ENCODE measurements at regions not wholly inside any gene's neighbourhood (a gene's known extent, or its start where the extent isn't known, plus 50 kb on each side); places are given as distances from the start of the nearest gene placed in this dataset.

- FAIRE-seq (no peak), ATAC-seq (no peak), DNase-seq (ENCODE audit: low read depth in 1 of 2, low spot score in 1 of 2) (no peak)
- ChIA-PET POLR2A (no interaction called here), CTCF (no interaction called here)
- Histone ChIP-seq H3K4me3 (no peak overlapping the region), H3K27ac (no peak overlapping the region), H3K9me3 (no peaks in the 10 kb centered on the region), H3K4me2 (no peak overlapping the region), H3K4me1 (peaks cover 7% of the 10 kb centered on the region; the same call in 1 of the 3 replicates)
- TF ChIP-seq RCOR1 (IDR thresholded peaks at IDR 0.05; ENCODE audit: low read depth, low read length): no peak
- TF ChIP-seq EHF (CRISPR knock-in tag; IDR thresholded peaks at IDR 0.05): no peak
- no peak for TF ChIP-seq CBX8 (IDR thresholded peaks at IDR 0.05)
- TF ChIP-seq KDM5A (IDR thresholded peaks at IDR 0.05): no peak
- TF ChIP-seq POLR2AphosphoS2 (conservative IDR thresholded peaks at IDR 0.05; ENCODE audit: low read length): no peak
- TF ChIP-seq KDM1A (IDR thresholded peaks at IDR 0.05; ENCODE audit: low read depth): no peak
- TF ChIP-seq RARB (CRISPR knock-in tag; IDR thresholded peaks at IDR 0.05): no peak
- TF ChIP-seq HEYL (CRISPR knock-in tag; IDR thresholded peaks at IDR 0.05): no peak
- TF ChIP-seq NPAS2 (CRISPR knock-in tag; IDR thresholded peaks at IDR 0.05; ENCODE audit: borderline replicate concordance): no peak
- no peak for TF ChIP-seq MAFK (IDR thresholded peaks at IDR 0.05; ENCODE audit: partially characterized antibody)
- TF ChIP-seq JUN (IDR thresholded peaks at IDR 0.05): no peak
- TF ChIP-seq CHD2 (IDR thresholded peaks at IDR 0.05; ENCODE audit: low read length, partially characterized antibody): no peak
- WGBS (ENCODE audit: missing lambda C conversion rate): 32% methylated on average over 1 of the region's 1 CpG
Measured at GRCh38 chr13:97573011-97573410, 139.0 kb downstream of the RAP2A start.

GRCh38 chr13:97574926-97575325 lies 141.0 kb downstream of the RAP2A start:
- H3K4me3 ChIP-seq: no peak overlapping the region
- no peak overlapping the region for H3K4me2 ChIP-seq
- ChIA-PET POLR2A (no interaction called here), CTCF (interaction anchor here (0.6 kb wide), 1 partner anchor 262 kb away, joined by 3 read pairs; no protein-coding TSS in a partner anchor)
- ATAC-seq (peak in 1 of 2 experiments; percentile 77; a peak in 3 of 6 replicates), FAIRE-seq (no peak), DNase-seq (ENCODE audit: low read depth in 1 of 2, low spot score in 1 of 2) (peak in 1 of 2 experiments; percentile 32)
- 39% methylated on average over 5 of the region's 5 CpGs for WGBS (ENCODE audit: missing lambda C conversion rate)
- peak; percentile 15 to 47; a peak in 2 of 5 replicates for TF ChIP-seq RAD21 (conservative IDR thresholded peaks at IDR 0.05 in 1 of 2, IDR thresholded peaks at IDR 0.05 in 1 of 2)
- no peak for TF ChIP-seq HOXB13 (CRISPR knock-in tag; IDR thresholded peaks at IDR 0.05; ENCODE audit: low read depth)
- no peak for TF ChIP-seq MAFK (IDR thresholded peaks at IDR 0.05; ENCODE audit: partially characterized antibody)
- no peak for TF ChIP-seq HES2 (IDR thresholded peaks at IDR 0.05)
- no peaks in the 10 kb centered on the region for H3K9me3 ChIP-seq
- no peak overlapping the region for H3K27ac ChIP-seq
- no peaks in the 10 kb centered on the region for H3K4me1 ChIP-seq

GRCh38 chr13:97577026-97577425 lies 143.1 kb downstream of the RAP2A start:
- CTCF ChIA-PET: no interaction called here

More at GRCh38 chr13:97577026-97577425, 143.1 kb downstream of the RAP2A start:
- Histone ChIP-seq H3K27ac (no peak overlapping the region), H3K4me3 (no peak overlapping the region), H3K9me3 (no peaks in the 10 kb centered on the region), H3K4me2 (no peak overlapping the region), H3K4me1 (no peaks in the 10 kb centered on the region)
- FAIRE-seq (no peak), DNase-seq (ENCODE audit: low read depth in 1 of 2, low spot score in 1 of 2) (no peak), ATAC-seq (no peak)
- POLR2A ChIA-PET: no interaction called here
- 18% methylated on average over 2 of the region's 2 CpGs for WGBS (ENCODE audit: missing lambda C conversion rate)
- TF ChIP-seq TFCP2L1 (CRISPR knock-in tag; IDR thresholded peaks at IDR 0.05): no peak
- peak; percentile 52 for TF ChIP-seq NFE2L2 (conservative IDR thresholded peaks at IDR 0.05; ENCODE audit: low read length)
- TF ChIP-seq EP300 (IDR thresholded peaks at IDR 0.05): no peak
- TF ChIP-seq KDM5A (IDR thresholded peaks at IDR 0.05): no peak
- no peak for TF ChIP-seq BCL3 (IDR thresholded peaks at IDR 0.05)
- TF ChIP-seq KDM1A (IDR thresholded peaks at IDR 0.05; ENCODE audit: low read depth): no peak
- no peak for TF ChIP-seq HDAC2 (IDR thresholded peaks at IDR 0.05)
- peak; percentile 69 for TF ChIP-seq MAFK (IDR thresholded peaks at IDR 0.05; ENCODE audit: partially characterized antibody)
- TF ChIP-seq MAX (IDR thresholded peaks at IDR 0.05): no peak
- no peak for TF ChIP-seq HEYL (CRISPR knock-in tag; IDR thresholded peaks at IDR 0.05)
- no peak for TF ChIP-seq PHF8 (IDR thresholded peaks at IDR 0.05; ENCODE audit: borderline replicate concordance, low read depth)
- TF ChIP-seq MYC (IDR thresholded peaks at IDR 0.05; ENCODE audit: borderline replicate concordance, low read length): no peak
- no peak for TF ChIP-seq GATA3 (IDR thresholded peaks at IDR 0.05; ENCODE audit: borderline replicate concordance)
- no peak for TF ChIP-seq RFX5 (IDR thresholded peaks at IDR 0.05)
- TF ChIP-seq EHF (CRISPR knock-in tag; IDR thresholded peaks at IDR 0.05): no peak
- TF ChIP-seq PBX3 (IDR thresholded peaks at IDR 0.05): no peak

Data from A549 (cell line).